ENCODE measurements at regions not wholly inside any gene's neighbourhood (a gene's known extent, or its start where the extent isn't known, plus 50 kb on each side); places are given as distances from the start of the nearest gene placed in this dataset.

DNA sequence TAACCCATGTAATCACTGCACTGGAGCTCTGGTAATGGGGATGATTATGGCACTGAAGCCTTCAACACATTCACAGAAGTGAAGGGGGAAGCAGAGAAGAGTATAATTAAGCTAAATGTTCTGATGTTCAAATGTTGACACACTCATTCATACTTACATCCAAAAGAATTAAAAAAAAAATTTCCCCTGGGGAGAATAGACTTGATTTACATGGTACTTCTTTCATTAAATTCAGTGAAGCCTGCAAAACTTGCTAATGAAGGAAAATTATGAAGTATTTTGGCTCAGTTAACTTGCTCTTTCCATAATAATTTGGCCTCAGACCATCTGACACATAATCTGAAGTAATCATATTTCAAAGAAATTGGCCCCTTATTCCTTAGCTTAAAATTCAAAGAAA is 428.8 kb downstream of the SH3GL2 start:
- in situ Hi-C loops (cut with HindIII; ENCODE audit: low pct_unique_long_range_greater_than_20kb, low sequenced_read_pairs): no loop called here

DNA sequence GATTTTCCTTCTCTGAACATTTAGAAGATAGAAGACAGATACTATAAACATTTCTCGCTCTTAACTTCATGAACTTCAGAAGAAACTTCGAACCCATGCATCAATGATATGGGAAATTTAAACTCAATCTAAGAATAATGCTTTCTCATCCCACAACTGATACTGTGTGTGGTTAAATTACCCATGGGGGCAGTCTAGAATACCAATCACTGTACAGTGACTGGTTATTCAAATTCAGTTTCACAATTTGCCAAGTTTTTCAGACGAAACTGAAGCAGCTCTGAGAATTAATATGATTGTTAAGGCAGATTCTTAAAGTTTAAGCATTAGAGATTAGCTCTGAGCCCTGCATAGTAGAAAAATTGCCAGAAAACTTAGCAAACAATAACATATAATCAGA is 431.0 kb downstream of the SH3GL2 start:
- DNase-seq (ENCODE audit: low read depth): no peak
- in situ Hi-C loops (cut with HindIII; ENCODE audit: low pct_unique_long_range_greater_than_20kb, low sequenced_read_pairs): no loop called here

More for the DNA sequence above, 428.8 kb downstream of the SH3GL2 start:
- no peak for DNase-seq (ENCODE audit: low read depth)

DNA sequence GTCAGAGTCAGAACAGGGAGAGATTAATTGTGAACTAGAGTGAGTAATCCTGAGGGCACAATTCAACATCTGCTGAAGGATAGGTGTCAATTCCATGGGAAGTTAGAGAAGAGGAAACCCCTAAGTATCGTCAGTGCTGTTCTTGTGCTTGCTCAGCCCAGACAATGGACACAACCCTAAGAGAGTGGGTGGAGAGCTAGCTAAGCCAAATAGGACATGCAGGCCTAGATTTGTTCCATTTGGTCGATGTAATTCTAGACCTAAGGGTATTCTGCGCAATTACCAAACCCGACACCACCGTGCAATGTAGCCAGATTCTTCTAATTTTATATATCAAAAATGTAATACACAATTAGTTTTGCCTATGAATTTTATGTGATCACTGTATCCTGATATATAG is 431.6 kb downstream of the SH3GL2 start:
- DNase-seq (ENCODE audit: low read depth): no peak
- in situ Hi-C loops (cut with HindIII; ENCODE audit: low pct_unique_long_range_greater_than_20kb, low sequenced_read_pairs): no loop called here

DNA sequence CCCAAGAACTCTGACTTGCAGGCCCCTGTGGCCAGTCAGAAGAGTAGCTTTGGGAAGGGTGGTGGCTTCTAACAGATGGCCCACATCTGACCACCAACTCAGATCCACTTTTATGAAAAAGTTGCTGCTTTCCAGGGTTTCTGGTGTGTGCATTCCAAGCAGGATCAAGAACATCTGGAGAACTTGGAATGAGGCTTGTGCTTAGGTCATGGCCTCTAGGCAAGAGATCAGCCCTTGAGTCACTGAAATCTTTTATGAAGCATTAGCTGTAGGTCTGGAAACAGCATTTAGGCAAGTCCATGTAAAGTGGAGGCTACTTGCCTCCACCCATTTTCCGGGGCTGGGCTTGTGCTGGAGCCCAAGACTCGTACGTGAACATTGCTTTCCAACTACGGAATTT is 433.3 kb downstream of the SH3GL2 start:
- DNase-seq (ENCODE audit: low read depth): no peak
- in situ Hi-C loops (cut with HindIII; ENCODE audit: low pct_unique_long_range_greater_than_20kb, low sequenced_read_pairs): no loop called here

DNA sequence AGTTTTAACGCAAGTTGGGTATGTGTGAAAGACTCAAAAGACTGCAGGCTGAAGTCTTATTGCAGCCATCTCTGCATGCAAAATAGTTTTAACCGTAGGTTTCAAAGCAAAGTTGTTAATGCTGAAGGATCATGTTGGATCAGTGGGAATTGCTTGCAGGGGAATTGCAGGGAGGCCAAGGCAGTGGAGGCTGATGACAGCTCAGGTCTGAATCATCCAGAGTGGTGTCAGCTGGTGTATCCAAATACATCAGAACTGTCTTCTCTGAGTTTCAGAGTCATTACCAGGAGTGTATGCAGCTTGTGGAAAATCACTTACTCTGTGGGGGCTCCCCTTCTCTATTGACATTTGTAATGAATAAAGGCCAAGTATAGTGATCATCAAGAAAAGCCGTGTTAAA is 435.7 kb downstream of the SH3GL2 start:
- no peak for DNase-seq (ENCODE audit: low read depth)
- in situ Hi-C loops (cut with HindIII; ENCODE audit: low pct_unique_long_range_greater_than_20kb, low sequenced_read_pairs): no loop called here

DNA sequence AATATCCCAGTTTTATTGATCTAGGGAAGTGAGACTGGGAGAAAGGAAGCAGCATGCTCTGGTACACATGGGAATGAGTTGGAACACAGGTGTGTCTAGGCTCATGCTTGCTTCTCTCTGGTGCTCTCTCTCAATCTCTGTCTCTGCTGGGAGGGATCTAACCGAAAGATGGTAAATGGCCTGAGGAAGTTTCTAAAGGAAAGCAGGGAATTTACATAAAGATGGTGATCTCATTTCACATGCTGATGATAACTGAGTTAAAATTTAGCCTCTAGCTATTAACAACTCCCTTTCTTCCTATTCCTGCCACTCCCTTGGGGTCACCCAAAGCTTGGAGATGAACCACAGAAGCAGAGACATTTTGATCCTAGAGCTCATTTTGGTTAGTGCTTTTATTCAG is 436.2 kb downstream of the SH3GL2 start:
- in situ Hi-C loops (cut with HindIII; ENCODE audit: low pct_unique_long_range_greater_than_20kb, low sequenced_read_pairs): no loop called here
- DNase-seq (ENCODE audit: low read depth): no peak

DNA sequence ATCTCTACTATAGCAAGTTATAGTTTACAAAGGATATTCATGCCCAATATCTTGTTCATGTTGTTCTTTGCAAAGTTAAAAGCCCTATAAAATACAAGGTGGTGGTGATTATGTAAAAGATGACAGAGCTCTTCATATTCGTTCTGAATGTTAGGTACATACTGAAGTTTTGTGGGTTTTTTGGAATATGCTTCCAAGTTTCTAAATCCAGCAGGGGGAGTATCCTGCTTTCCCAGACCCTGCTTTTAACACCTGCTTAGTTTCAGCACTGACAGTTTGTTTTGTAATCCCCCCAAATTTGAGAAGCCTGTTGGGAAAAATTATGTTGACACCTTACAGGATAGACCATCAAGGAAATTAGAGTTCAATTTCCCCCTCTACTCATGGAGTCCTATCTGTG is 438.3 kb downstream of the SH3GL2 start:
- DNase-seq (ENCODE audit: low read depth): no peak
- in situ Hi-C loops (cut with HindIII; ENCODE audit: low pct_unique_long_range_greater_than_20kb, low sequenced_read_pairs): no loop called here

DNA sequence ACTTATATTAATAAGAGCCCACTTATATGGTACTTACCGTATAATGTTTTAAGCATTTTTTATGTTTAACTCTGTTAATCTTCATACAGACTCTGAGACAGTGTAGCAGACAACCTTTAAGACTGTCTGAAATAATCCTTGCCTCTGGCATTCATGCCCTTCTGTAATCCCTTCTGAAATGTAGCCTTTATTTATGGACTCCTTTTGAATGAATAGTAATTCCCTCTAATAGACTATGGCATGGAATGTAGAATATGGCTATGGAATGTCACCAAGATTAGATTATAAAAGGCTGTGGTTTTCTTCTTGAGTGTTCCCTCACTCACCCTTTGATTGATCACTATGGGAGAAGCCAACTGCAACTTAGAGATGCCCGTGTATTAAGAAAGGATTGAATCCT is 439.4 kb downstream of the SH3GL2 start:
- no peak for DNase-seq (ENCODE audit: low read depth)
- in situ Hi-C loops (cut with HindIII; ENCODE audit: low pct_unique_long_range_greater_than_20kb, low sequenced_read_pairs): no loop called here

DNA sequence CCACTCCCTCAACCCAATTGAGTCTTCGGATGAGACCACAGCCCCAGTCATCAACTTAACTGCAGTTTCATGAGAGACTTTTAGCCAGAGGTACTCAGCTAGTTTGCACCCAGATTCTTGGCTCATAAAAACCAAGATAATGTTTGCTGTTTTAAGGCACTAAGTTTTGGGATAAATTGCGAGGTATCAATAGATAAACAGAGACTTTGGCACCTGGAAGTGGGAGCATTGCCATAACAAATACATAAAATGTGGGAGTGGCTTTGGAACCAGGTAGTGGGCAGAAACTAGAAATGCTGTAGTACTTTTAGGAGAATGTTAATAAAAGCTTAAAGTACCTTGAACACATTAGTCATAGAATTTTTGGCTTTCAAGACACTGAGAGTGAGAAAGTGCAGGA is 439.8 kb downstream of the SH3GL2 start:
- in situ Hi-C loops (cut with HindIII; ENCODE audit: low pct_unique_long_range_greater_than_20kb, low sequenced_read_pairs): no loop called here
- no peak for DNase-seq (ENCODE audit: low read depth)

DNA sequence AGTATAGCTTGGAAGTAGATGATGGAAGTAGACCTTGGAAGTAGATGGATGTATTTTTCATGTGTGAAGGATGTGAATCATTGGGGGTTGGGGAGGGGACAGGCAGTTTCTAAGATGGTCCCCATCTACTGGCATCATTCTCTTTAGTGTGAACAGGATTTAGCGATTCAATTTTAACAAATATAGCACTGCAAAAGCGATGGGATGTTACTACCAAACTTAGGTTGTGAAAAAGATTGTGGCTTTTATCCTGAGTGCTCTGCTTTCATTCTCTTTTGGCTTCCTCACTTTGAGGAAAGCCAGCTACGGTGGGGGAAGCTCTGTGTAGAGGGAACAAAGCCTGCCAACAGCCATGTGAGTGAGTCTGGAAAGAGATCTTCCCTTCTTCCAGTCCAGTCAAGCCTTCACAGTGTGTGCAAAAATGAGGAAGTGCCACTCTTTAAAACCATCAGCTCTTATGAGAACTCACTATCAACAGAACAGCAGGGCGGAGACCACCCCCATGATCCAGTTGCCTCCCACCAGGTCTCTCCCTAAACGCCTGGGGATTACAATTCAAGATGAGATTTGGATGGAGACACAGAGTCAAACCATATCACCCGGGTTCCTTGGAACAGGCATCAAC is 441.4 kb downstream of the SH3GL2 start:
- in situ Hi-C loops (cut with HindIII; ENCODE audit: low pct_unique_long_range_greater_than_20kb, low sequenced_read_pairs): no loop called here
- no peak for DNase-seq (ENCODE audit: low read depth)

DNA sequence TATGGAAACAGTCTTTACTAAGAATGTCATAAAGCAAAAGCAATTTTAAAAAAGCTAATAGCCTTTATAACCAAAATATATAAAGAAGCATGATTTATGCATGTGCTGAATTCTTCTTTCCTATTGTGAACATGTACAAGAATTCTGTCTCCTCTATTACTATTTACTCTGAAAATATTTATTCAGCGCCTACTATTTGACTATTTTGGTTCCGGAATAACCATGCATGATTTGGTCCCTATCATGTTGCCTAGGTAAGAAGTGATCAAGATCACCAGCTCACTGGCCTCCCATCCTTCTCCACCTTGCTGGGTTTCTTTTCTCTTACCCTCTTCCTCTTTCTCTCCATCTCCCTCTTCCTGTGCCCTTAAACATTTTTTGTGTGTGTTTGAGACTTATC is 443.8 kb downstream of the SH3GL2 start:
- no peak for DNase-seq (ENCODE audit: low read depth)
- in situ Hi-C loops (cut with HindIII; ENCODE audit: low pct_unique_long_range_greater_than_20kb, low sequenced_read_pairs): no loop called here

DNA sequence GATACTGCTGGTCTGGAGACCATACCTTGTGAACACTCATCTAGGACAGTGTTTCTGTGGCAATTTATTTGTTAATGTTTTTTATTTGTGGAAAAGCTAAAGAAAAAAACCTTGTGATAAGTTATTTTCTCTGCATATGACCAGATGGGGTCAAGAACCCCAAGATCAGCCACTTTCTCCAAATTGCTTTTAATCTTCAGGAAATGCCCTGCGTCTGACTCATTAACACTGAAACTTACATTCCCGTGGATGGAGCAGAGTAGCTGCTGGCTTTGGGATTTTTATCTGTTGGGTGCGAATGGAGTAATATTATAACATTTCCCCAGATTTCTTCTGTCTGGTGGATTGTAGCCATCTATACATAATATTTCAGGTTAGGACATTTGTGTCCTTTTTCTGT is 444.5 kb downstream of the SH3GL2 start:
- DNase-seq (ENCODE audit: low read depth): no peak
- in situ Hi-C loops (cut with HindIII; ENCODE audit: low pct_unique_long_range_greater_than_20kb, low sequenced_read_pairs): no loop called here

DNA sequence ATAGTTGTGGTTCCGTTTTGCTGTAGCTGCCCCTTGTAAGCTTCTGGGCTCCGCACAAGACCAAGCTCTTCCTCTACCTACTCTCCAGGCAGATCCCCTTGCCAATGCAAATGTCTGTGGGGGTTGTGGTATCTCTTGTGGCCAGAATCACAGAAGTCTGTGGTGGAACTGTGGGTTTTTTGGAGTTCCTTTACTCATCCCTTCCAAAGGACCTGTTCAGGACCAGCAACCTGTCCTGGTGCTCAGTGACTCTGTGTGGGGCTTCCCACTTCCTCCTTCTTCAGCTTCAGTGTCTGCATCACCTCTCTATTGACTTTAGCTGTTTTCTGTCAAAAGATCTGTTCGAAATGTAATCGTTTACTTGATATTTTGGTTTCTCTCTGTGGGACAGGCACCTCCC is 441.3 kb upstream of the ADAMTSL1 start:
- in situ Hi-C loops (cut with HindIII; ENCODE audit: low pct_unique_long_range_greater_than_20kb, low sequenced_read_pairs): no loop called here
- no peak for DNase-seq (ENCODE audit: low read depth)

DNA sequence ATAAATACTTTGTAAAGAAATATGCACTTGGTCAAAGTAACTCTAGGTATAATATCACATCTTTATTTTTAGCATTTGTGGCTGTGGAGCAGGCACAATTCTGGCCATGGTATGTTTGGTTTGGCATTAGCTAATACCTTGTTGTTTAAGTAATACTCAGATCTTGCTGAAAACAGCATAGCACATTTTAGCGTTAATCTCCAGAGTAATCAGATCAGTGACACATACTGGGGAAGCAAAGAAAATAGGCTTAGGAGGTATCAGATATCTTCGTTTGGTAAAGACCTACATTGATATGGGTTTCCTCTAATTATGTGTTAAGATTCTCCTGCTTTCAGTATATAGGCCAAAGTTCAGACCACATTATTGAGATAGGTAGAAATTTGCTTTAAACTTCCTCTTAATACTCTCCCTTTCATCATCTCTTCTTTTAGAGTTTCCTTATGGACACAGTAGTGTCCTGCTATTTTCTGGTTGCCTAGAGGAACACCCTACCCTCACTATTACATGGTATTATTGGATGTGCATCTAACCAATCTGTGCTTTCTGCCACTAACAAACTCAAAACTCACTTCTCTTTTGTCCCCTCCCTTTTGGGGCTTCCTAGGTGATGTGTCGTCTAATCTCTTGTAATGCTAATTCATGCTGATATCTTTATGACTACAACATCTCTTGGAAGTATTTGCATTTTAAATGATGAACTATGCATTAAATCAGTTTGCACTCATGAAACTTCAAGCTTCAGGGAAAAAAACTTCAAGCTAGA is 437.3 kb upstream of the ADAMTSL1 start:
- in situ Hi-C loops (cut with HindIII; ENCODE audit: low pct_unique_long_range_greater_than_20kb, low sequenced_read_pairs): no loop called here
- DNase-seq (ENCODE audit: low read depth): no peak

DNA sequence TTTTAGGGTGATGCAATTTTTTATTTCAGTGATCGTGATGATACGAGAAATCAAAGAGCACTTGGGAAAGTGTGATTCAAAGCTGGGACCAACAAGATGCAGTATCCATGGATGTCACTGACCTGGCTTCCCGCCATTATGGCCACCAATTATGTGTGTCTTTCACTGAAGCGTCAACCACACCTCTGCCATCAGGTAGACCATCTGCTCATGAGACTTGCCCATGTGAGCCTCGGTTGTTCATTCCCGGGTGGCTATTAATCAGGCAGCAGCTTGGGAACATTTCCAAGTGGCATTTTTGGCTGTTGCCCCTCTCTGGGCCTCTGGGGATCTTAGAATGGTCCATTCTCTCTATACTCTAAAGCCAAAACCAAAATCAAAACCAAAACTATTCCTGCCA is 436.0 kb upstream of the ADAMTSL1 start:
- DNase-seq (ENCODE audit: low read depth): no peak
- in situ Hi-C loops (cut with HindIII; ENCODE audit: low pct_unique_long_range_greater_than_20kb, low sequenced_read_pairs): no loop called here

DNA sequence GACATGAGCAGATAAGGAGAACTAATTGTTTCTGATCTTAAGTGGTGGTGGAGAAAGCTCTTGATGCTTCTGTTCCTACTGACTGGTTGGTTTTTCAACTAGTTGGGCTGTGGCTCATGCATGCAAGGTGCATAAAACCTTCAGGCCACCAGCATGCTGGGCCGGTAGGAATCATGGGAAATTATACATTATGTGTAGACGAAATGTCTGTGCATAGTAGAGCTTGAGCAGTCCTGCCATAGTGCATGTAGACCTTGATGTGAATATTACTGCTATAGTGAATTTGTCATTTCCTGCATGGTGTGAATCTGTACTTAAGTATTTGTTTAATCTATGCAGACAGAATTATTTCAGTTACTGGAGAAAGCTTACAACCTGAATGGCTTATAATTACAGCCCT is 433.6 kb upstream of the ADAMTSL1 start:
- in situ Hi-C loops (cut with HindIII; ENCODE audit: low pct_unique_long_range_greater_than_20kb, low sequenced_read_pairs): no loop called here
- no peak for DNase-seq (ENCODE audit: low read depth)

DNA sequence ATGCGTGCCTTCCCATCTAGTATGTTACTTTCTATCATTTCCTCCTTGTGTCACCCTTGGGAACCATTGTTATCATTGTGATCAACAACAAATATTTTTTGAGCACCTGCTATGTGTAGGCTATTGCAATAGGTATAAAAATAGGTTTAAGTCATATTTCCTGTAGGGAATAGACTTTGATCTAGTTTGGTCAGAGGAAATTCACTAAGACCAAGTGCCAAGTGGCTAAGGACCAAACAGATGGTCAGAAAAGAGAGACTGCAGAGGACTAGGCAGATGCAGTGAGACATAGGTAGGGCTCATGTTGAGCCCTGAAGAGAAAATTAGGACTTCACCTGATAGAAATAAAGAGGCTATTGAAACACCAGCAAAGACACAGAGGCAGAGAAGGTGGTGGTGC is 430.0 kb upstream of the ADAMTSL1 start:
- in situ Hi-C loops (cut with HindIII; ENCODE audit: low pct_unique_long_range_greater_than_20kb, low sequenced_read_pairs): no loop called here
- DNase-seq (ENCODE audit: low read depth): no peak

DNA sequence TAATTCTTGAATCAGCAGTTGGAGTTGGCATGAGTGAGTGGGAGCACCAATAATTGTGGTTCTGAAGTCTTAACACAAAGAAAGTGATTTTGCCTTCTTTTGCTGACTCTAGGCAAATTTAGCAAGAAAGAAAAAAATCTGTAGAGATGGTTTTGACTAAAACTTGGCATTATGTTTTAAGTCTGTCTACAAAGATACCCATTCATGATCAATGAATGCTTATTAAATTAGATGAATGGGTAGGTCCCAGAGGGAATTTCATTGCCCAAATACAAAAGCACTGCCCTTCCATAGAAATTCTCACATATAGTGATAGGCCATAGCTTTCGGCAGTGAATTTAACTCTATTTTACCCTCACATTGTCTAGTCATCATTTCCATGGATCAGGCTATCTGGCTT is 428.6 kb upstream of the ADAMTSL1 start:
- in situ Hi-C loops (cut with HindIII; ENCODE audit: low pct_unique_long_range_greater_than_20kb, low sequenced_read_pairs): no loop called here

DNA sequence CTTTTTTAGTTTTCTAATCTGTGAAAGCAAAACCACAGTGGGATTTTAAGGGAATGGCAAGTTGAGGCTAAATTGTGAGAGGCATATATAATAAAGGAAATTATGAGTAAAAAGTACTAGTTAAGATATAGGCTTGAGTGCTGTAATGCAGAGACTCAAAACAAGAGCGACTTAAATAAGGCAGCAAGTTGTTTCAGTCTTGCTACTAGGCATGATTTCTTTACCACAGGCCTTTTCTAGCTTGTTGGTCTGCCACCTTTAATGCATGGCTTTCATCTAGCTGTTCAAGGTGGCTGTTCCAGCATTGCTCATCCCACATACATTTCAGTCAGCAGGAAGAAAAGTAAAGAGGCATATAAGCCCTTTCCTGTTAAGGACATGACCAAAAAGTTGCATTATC is 427.9 kb upstream of the ADAMTSL1 start:
- DNase-seq (ENCODE audit: low read depth): no peak
- in situ Hi-C loops (cut with HindIII; ENCODE audit: low pct_unique_long_range_greater_than_20kb, low sequenced_read_pairs): no loop called here

More for the DNA sequence above, 428.6 kb upstream of the ADAMTSL1 start:
- DNase-seq (ENCODE audit: low read depth): no peak

DNA sequence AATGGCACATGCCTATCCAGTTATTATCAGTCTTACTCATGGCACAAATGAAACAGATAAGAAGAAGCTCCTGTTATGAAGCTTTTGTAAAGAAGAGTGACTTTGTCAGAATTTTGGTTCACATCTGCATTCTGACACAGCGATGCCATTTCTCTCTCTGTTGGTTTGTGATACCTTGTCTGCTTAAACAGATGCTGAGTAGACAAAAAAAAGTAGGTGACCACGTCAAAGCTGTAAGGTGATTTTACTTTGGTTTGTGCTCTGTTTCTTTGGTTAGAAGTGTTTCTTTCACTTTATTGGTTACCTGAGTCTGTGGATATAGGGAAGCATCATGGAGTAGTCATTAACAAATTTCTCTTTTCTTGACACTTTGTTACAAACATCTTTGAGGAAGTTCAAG is 422.3 kb upstream of the ADAMTSL1 start:
- DNase-seq (ENCODE audit: low read depth): no peak
- in situ Hi-C loops (cut with HindIII; ENCODE audit: low pct_unique_long_range_greater_than_20kb, low sequenced_read_pairs): no loop called here
